ENCODE measurements at regions not wholly inside any gene's neighbourhood (a gene's known extent, or its start where the extent isn't known, plus 50 kb on each side); places are given as distances from the start of the nearest gene placed in this dataset.

DNA sequence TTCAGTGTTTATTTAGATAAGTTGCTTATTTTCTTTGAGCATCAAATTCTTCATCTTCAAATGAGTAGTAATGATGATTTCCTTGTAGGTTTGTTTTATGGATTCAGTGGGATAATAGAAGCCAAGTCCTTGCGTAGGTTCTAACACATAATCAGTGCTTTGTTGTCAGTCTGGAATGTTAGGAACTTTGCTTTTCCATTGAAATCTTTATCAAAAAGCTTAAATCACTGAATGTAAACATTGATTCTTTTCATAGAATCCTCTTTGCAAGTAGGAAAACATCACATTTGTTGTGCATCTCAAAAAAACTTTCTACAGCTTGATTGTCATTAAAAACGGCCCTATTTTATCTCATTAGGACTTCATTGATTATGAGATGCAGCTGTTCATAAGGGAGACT lies 490.3 kb upstream of the GOT2 start:
- no peak for DNase-seq (ENCODE audit: low read depth)

DNA sequence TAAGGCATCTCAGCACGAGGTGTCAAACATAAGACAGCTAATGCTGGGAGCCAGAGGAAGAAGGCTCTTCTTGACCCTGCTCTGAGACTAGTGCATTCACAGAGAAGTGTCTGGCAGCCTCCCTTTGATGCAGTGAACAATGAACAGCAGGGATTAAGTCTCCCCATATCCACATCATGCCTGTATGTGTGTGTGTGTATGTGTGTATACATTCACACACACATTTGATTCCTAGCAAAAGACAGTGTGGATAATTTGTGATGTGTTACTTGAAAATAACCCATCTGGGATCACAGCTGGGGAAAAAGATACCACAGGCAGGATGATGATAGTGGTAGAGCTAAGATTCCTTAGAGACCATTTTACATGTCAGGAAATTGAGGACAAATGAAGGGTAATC lies 485.9 kb upstream of the GOT2 start:
- DNase-seq (ENCODE audit: low read depth): no peak

DNA sequence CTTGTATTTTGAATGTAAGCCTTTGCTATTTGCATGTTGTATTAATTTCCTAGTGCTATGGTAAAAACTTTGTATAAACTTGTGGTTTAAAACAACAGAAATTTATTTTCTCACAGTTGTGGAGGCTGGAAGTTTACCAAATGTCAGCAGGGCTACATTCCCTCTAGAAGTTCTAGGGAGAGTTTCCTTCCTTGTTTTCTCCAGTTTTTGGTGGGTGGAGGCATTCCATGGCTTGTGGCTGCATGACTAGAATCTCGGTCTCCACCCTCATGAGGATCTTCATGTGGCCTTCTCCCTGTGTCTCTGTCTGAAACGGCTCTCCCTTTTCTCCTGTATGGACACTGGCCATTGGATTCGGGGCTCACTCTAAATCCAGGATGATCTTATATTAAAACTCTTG lies 482.2 kb upstream of the GOT2 start:
- no peak for DNase-seq (ENCODE audit: low read depth)

DNA sequence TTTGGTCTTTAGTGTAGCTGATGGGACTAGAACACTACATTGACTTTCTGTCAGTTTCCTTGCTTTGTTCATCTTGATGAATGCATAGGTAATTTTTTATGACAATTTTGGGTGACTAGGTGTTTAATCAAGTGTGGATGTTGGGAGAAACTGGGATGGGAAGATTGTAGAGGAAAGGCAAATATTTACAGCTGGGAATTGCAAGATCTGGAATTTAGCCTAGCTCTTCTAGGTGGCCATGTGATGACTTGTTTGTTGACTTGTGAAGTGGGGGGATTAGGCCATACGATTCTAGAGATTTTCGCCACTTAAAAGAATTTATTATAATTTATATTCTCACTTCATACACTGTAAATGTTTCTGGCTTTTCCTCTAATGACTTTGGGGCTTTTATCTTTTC lies 480.3 kb upstream of the GOT2 start:
- no peak for DNase-seq (ENCODE audit: low read depth)

DNA sequence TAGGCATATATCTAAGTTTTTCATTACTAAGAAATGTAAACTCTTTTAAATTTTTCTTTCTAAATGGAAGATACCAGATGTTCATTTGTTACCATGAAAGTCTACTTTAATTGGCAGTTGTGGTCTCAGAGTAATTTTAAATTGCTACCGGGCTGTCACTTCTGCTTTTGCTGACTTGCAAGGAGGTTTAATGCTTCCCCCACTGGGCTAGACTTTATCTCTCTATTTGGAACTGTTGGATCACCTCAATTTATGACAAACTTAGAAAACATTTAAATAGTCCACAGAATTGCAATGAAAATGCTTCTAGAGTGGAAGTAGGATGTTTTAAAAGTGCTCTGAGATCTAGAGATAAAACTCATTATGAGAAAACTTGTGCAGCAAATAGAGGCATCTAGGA lies 479.8 kb upstream of the GOT2 start:
- no peak for DNase-seq (ENCODE audit: low read depth)

DNA sequence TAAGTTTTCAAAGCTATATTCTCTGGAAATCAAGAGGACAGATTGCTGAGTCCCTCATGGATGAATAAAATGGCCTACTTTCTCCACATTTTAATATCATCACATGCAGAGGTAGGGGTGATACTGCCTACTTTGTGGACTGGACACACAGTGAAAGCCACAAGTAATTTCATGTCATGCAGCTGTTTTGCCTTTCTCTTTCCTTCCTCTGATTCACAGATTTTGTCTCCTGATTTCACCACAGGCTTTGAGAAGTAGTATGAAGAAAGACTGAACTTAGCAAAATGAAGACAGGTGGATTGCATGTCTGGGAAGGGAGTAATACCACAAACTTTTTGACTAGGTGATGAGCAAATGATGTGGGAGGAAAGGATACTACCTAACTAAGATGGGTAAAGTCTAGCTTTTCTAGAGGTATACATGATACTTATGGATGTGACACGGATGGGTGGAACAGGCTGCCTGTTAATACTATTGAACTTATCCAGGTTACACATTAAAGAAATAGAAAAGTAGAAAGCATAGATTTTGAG lies 478.4 kb upstream of the GOT2 start:
- no peak for DNase-seq (ENCODE audit: low read depth)

DNA sequence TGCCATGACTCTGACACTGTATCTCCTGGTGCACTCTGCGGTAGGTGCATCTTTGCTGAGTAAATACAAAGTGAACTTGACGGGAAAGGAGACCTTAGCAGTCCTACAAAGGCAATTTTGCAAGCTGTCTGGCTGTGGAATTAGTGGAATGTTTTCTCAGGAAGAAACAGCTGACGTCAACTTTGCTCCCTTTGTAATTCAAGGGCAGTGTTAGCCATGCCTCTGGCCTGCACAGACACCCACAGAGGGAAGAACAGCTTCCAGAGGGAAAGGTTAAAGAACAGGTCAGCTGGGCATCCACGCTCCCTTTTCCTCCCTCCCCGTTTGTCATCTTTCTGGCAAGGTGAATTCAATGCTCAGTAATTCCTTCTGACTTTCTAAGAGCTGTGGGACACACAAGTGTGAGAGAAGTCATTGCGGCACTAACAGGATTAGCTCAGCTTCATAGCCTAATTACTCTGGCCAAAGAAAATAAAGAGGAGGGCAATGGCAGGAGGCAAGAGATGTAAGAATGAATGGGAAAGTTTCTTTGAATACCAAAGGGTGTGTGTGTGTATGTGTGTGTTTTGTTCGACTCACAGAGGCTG lies 476.9 kb upstream of the GOT2 start:
- DNase-seq (ENCODE audit: low read depth): no peak

DNA sequence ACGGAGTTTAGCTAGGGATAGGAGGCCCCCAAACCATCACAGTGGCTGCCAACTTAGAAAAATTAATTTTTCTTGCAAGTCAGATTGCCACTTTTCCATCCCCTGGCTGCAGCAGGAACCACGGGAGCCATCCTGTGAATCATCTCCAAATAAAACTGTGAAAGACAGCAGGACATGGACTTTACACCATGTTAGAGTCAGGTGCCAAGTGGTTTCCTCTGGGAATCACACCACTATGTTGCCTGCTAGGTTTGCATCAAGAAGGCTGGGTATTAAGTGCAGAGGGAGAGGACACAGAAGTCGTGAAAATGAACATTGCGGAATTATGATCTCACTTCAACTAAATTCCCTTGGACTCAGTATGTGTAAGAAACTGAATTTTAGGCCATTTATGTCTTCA lies 471.3 kb upstream of the GOT2 start:
- DNase-seq (ENCODE audit: low read depth): no peak

DNA sequence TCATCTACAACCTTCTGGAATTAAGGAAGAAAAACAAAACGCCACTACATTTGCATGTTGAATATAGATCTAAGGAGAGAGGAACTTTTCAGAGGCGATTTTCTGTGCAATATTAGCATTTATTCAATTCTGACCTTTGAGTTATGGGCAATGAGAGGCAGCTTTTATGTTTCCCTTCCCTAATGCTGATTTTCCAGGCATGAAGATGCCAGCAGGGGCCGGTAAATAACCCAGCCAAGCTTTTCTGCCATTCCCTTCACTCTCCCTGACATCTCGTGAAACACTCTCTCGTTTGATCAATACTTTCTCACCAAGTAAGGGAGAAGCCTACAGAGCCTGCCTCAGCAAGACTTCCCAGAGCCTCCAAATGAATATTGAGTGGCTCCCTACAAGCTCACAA lies 470.5 kb upstream of the GOT2 start:
- DNase-seq (ENCODE audit: low read depth): no peak

DNA sequence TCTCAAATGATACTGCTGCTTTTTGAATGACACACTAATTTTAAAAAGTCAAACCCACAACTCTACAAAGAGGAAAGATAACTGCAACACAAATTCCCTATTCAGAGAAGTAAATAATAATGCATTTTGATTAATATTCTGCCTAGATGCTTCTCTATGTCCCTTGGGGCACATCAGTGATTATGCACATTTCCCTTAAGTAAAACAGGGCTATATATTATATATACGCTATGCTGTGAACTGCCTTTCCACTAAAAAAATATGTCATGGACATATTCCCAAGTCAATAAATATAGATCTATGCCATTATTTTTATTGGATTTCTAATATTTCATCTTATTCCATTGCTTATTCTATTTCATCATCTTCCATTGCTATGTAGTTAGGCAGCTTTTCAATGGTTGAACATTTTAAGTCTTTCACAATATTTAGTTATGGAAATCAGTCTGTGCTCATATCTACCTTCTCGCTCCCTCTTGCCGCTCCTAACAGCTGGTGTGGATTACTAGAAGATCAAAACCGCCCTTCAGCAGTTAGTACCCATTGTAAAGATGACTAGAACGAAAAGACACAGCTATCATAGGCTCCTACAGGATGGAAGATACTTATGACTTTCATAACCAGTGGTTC lies 468.2 kb upstream of the GOT2 start:
- no peak for DNase-seq (ENCODE audit: low read depth)

DNA sequence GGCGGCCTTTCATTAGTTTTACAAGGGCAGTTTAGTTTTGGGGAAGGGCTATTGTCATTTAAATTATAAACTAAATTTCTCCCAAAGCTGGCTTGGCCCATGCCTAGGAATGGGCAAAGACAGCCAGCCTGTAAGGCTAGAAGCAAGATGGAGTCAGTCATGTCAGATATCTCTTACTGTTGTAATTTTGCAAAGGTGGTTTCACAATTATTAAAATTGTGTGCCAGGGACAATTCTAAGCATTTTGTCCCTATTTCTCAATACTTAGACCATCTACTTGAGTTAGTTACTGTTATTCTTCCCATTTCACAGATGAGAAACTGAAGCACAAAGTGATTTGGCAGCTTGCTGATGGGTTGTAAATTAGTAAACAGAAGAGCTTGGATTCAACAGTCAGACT lies 467.7 kb upstream of the GOT2 start:
- DNase-seq (ENCODE audit: low read depth): no peak

DNA sequence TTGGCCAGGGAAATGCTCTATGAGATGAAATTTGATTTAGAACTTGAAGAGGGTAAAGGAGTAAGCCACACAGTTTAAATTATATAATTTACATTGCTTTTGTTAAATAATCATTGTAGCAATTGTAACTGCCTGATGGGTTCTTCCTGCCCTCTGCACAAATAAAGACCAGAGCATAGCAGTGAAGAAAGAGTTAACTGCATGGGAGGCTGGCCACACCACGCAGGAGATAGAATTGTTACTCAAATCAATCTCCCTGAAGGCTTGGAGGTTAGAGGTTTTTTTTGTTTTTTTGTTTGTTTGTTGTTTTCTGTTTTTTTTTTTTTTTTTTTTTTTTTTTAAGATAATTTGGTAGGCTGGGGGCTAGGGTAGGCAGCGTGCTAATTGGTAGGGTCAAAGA lies 467.0 kb upstream of the GOT2 start:
- DNase-seq (ENCODE audit: low read depth): no peak

DNA sequence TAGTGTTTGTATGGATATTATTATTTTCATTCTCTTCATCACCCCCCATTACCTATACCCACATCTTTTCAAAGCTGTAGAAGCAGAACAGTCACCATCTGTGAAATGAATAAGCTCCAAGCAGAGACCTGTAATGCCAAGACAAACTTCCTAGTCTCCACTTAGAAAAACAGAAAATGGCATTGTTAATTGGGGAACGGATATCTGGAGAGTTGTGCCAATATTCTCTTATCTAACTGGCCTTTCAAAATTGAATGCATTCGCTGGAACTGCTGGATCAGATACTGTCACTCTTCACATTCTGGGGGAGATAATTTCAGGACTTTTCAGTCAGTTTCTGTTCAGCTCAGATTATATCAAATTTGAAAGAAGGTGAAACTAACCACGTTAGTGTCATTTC lies 464.4 kb upstream of the GOT2 start:
- DNase-seq (ENCODE audit: low read depth): no peak

DNA sequence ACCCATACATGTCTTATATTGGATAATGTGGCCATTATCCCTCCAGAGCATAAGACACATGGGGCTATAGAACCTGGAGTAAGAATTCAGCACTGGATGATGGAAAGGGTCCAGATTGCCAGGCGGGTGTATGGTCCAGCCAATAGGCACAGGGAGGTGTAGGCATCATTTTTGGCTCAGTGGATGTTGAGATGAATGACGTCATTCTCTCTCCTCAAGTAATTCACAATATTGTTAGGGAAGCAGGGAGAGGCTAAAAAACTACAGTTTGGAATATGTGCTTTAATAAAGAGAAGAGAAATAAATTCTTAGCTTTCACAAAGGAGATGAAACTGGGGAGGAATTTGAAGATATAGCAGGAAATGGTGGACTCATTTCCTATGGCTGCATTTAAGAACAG lies 461.1 kb upstream of the GOT2 start:
- DNase-seq (ENCODE audit: low read depth): no peak

DNA sequence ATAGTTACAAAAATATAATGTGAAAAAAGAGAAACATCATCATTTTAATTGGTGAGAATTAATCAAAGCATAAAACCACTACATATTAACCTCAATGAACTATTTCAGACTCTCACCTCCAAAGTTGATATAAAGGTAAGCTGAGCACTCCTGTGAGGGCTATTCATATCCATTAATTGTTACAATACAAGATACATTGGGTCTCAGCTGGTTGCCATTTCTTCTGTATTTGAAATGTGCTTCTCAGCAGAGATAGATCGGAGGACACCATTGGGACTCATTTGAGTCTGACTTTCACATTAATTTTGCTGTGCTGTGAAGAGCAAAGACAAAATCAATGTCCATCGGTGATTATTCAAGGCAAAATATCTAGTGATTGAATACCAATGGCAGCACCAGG lies 459.5 kb upstream of the GOT2 start:
- no peak for DNase-seq (ENCODE audit: low read depth)

DNA sequence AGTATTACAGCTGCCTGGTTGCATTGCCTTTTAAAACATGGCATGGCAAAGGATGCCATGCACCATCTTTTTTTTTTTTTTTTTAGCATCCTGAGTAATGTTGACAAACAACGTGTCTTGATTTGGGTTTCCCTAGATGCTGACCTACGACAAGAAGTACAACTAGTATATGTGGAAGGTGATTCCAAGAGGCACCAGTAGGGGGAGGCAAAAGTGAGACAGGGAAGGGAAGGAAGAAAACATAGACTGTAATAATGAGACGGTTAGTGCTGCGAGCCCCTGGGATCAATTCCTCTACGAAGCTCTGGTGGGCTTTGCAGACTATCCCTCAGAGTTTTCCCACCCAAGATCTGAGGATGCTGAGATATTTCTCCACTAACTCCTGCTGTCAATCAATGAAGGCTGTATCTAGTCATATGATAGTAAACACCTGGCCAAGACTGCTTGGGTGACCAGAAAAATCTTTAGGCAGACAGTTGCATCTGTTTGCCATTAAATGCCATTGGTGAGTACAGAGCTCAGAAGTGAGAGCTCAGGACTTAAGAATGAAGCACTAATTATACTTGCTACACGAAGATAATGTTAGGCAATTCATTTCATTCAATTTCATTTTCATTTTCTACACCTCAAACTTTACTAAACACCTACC lies 458.6 kb upstream of the GOT2 start:
- peak; percentile 2 for DNase-seq (ENCODE audit: low read depth)

DNA sequence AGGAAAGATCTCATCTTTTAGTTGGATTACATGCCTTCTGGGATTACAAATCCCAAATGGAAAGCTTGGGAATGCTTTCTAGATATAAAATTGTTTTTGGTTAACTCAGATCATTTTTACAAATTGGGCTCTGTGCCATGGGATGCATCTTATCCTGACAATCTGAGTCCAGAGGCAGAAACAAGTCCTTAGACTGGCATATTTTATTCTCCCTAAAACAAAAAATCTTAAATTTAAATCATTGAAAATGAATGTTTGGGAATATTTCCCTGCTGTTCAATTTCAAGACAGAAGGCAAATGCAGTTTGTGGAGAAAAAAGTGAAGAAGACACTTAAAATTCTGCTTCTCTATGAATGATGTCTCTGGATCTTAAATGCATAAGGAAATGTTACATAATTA lies 456.6 kb upstream of the GOT2 start:
- no peak for DNase-seq (ENCODE audit: low read depth)

DNA sequence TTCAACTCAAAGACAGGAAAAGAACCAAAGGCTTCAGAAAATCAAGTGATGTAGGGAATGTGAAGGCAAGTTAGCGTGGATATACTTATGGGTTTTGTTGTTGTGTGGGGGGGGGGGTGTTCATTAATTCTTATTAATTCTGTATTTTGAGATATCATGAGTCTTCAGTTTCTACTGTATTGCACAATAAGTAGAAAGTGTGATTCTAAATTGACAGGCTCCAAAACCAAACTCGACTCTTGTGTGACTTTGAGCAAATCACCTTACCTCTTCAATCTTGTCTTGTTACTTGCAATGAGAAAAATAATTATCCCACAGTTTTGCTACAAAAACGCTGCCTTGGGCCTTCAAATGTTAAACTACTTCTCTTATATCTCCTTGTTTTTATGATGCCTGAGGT lies 453.9 kb upstream of the GOT2 start:
- DNase-seq (ENCODE audit: low read depth): no peak

DNA sequence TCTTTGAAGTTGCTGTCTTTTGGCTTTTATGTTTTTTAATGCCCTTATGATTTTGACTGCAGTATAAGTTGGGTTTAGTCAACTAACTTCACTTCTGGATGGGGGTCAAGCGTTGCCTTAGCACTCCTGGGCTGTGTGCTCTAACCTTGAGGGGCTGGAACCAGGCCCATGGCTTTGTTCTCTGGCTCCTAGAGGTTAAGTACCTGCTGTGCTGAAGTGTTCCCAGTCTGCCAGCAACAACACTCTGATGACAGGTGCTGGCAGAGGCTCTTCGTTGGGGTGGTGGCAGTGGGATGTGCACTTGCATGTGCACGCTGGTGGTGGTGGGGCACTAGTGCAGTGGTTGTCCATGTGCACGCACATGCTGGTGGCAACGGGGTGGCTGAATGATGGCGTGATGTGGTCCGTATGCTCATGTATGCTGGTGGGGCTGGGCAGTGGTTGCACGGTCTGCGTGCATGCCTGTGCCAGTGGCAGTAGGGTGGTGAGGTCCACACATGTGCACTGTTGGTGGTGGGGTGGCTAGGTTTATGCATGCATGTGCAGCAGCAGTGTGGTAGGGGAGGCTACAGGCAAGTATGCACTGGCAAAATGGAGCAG lies 447.8 kb upstream of the GOT2 start:
- DNase-seq (ENCODE audit: low read depth): no peak

DNA sequence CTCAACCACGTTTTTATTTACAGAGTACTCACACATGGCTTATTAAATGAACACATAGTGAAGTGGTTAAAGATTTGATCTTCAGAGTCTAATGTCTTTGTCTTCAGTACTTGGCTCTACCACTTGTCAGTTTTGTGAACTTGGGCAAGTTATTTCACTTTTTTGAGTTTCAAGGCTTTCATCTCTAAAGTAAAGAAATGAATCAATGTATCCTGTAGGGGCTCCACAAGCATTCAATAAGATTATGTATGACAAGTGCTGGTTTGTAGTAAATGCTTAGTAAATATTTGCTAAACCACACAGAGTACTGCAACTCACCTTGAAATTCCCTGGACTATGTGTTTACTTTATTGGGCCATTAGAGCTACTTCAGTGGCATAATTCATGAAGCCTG lies 446.0 kb upstream of the GOT2 start:
- no peak for DNase-seq (ENCODE audit: low read depth)

DNA sequence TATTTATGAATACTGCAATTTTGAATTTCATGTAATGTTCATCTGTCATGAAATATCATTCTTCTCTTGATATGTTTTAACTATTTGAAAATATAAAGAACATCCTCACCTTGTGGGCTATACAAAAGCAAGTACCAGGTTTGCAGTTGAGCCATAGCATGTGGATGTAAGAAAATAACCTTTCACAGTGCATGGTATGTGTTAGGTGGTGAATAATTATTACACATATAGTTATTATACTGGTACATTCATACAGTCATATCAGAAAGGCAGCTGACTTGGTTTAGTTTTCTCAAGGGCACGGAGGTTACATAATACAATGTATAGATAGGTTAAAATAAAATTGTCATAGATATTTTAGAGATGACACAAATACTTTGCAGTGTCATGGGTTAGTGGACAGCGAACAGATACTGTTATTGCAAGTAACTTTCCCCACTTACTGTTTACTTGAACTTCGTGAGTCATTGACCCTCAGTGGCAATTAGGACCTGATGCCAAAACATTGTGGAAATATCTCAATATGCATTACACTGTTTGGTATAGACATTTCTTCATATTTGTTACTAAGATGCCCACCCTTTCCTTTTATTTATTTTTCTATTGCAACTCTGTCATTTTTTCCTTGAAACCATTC lies 445.4 kb upstream of the GOT2 start:
- DNase-seq (ENCODE audit: low read depth): no peak

DNA sequence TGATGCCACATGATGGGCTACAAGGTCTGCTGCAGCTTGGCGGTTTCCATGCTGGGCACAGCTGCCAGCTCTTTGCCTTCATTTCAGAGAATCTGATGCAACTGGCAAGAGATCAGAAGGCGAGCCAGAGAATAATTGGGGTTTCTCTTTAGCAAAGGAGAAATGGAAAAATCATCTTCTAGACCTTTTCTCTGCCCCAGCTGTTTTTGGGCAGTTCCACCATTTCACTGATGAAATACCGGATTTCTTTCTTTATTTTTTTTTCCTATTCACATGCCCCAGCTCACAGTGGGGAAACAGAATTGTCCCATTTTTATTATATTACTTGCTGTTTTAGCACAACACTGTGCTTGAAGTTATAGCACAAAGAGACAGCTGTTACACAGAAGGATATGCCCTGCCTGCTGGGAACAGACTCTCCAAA lies 439.3 kb upstream of the GOT2 start:
- DNase-seq (ENCODE audit: low read depth): no peak
